Gastrocnemius medialis (tissue), 4 donors: ENCODE measurements at regions not wholly inside any gene's neighbourhood (a gene's known extent, or its start where the extent isn't known, plus 50 kb on each side); places are given as distances from the start of the nearest gene placed in this dataset.

Experiments used
- POLR2A ChIP-seq, 2 donors: fragments of 450-650 bp; IDR thresholded peaks; one replicate each; pipeline ENCODE4 v1.6.1; 2017; ENCODE audit warnings: antibody characterized with exemption in 2 of 2, mild to moderate bottlenecking in 2 of 2, moderate library complexity in 2 of 2
- TF ChIP-seq, protein P1 (sequence below), 5 experiments: fragments of 450-650 bp in 3 of 5; fragments of 200-600 bp in 2 of 5; sonication (generic) in 2 of 5; IDR thresholded peaks in 4 of 5; conservative IDR thresholded peaks in 1 of 5; 1 replicate in 4 of 5; 2 replicates in 1 of 5; pipeline ENCODE4 v1.5.1; 2016 to 2019; ENCODE audit warnings: antibody characterized with exemption in 5 of 5, mild to moderate bottlenecking in 3 of 5, moderate library complexity in 3 of 5

DNA sequence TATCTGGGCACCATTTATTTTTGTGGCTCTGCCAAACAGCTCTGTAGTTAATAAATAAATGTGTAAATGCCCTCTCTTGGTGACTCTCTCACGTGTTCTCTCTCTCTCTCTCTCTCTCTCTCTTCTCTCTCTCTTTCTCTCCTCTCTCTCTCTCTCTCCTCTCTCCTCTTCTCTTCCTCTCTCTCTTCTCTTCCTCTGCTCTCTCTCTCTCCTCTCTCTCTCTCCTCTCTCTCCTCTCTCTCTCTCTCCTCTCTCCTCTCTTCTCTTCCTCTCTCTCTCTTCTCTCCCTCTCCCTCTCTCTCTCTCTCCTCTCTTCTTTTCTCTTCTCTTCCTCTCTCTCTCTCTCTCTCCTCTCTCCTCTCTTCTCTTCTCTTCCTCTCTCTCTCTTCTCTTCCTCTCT is 145.8 kb upstream of the TMEM72 start:
- TF ChIP-seq, protein P1, sequence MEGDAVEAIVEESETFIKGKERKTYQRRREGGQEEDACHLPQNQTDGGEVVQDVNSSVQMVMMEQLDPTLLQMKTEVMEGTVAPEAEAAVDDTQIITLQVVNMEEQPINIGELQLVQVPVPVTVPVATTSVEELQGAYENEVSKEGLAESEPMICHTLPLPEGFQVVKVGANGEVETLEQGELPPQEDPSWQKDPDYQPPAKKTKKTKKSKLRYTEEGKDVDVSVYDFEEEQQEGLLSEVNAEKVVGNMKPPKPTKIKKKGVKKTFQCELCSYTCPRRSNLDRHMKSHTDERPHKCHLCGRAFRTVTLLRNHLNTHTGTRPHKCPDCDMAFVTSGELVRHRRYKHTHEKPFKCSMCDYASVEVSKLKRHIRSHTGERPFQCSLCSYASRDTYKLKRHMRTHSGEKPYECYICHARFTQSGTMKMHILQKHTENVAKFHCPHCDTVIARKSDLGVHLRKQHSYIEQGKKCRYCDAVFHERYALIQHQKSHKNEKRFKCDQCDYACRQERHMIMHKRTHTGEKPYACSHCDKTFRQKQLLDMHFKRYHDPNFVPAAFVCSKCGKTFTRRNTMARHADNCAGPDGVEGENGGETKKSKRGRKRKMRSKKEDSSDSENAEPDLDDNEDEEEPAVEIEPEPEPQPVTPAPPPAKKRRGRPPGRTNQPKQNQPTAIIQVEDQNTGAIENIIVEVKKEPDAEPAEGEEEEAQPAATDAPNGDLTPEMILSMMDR (IDR thresholded peaks at IDR 0.05 in 4 of 5, conservative IDR thresholded peaks at IDR 0.05 in 1 of 5): no peak
- no peak for TF ChIP-seq POLR2A (IDR thresholded peaks at IDR 0.05)
